ENCODE measurements at regions not wholly inside any gene's neighbourhood (a gene's known extent, or its start where the extent isn't known, plus 50 kb on each side); places are given as distances from the start of the nearest gene placed in this dataset.

- Histone ChIP-seq H2AFZ (ENCODE audit: low read depth, low read length) (no peak overlapping the region), H4K20me1 (replicated peaks; ENCODE audit: control insufficient read depth, extremely low read depth, insufficient read depth, low read length) (no peaks in the 10 kb centered on the region), H3K4me2 (ENCODE audit: insufficient read depth, low read length) (no peak overlapping the region), H3K79me2 (ENCODE audit: control insufficient read depth, insufficient read depth, low read length) (no peaks in the 10 kb centered on the region), H3K9ac (replicated peaks; ENCODE audit: extremely low read depth, insufficient read depth, low read length) (no peak overlapping the region), H3K9me3 (replicated peaks; ENCODE audit: control insufficient read depth, insufficient read depth, low read length) (no peaks in the 10 kb centered on the region), H3K9me1 (replicated peaks; ENCODE audit: control insufficient read depth, extremely low read depth, insufficient read depth, low read length) (no peaks in the 10 kb centered on the region), H3K4me3 (replicated peaks in 1 of 3; ENCODE audit: insufficient read depth in 1 of 3, low read depth in 1 of 3, low read length in 3 of 3) (no peak overlapping the region), H3K27me3 (ENCODE audit: control insufficient read depth in 2 of 2, insufficient read depth in 2 of 2, low read length in 2 of 2) (peaks cover 3 to 4% of the 10 kb centered on the region in 2 experiments), H3K36me3 (ENCODE audit: control insufficient read depth in 2 of 2, extremely low read depth in 1 of 2, insufficient read depth in 2 of 2, low read length in 2 of 2) (no peaks in the 10 kb centered on the region), H3K27ac (ENCODE audit: insufficient read depth, low read depth, low read length) (no peak overlapping the region), H3K4me1 (ENCODE audit: control insufficient read depth, extremely low read depth, insufficient read depth, low read length) (no peaks in the 10 kb centered on the region)
- BruUV-seq (replicated peaks): no TSS peak
- intact Hi-C loops (cut with micrococcal nuclease): no loop called here
- DNase-seq (ENCODE audit: low read depth, low spot score) (no peak), FAIRE-seq (no peak)
- TF ChIP-seq MYC (IDR thresholded peaks at IDR 0.05; ENCODE audit: low read depth, low read length): no peak
- TF ChIP-seq EZH2 (IDR thresholded peaks at IDR 0.05; ENCODE audit: borderline replicate concordance, low read depth, low read length, severe bottlenecking): no peak
- ChIA-PET CTCF (no interaction called here), POLR2A (no interaction called here)
- dilution Hi-C loops (cut with MboI; ENCODE audit: extremely low pct_ligation_motif_present, low sequenced_read_pairs): no loop called here
Observed at GRCh38 chr14:34222867-34223266, 239.2 kb downstream of the SPTSSA start.

- FAIRE-seq (no peak), DNase-seq (ENCODE audit: low read depth, low spot score) (no peak)
- H3K4me1 ChIP-seq (ENCODE audit: control insufficient read depth, extremely low read depth, insufficient read depth, low read length): no peaks in the 10 kb centered on the region
- no peak overlapping the region for H3K4me2 ChIP-seq (ENCODE audit: insufficient read depth, low read length)
- intact Hi-C loops (cut with micrococcal nuclease): no loop called here
- H3K9ac ChIP-seq (replicated peaks; ENCODE audit: extremely low read depth, insufficient read depth, low read length): no peak overlapping the region
- H2AFZ ChIP-seq (ENCODE audit: low read depth, low read length): no peak overlapping the region
- POLR2A ChIA-PET: no interaction called here
- no TSS peak for BruUV-seq (replicated peaks)
- peaks cover 3% of the 10 kb centered on the region in 2 experiments for H3K27me3 ChIP-seq (ENCODE audit: control insufficient read depth in 2 of 2, insufficient read depth in 2 of 2, low read length in 2 of 2)
- no peak overlapping the region for H3K27ac ChIP-seq (ENCODE audit: insufficient read depth, low read depth, low read length)
- no peak overlapping the region for H3K4me3 ChIP-seq (replicated peaks in 1 of 3; ENCODE audit: insufficient read depth in 1 of 3, low read depth in 1 of 3, low read length in 3 of 3)
- CTCF ChIA-PET: interaction anchor here (1.0 kb wide), 1 partner anchor 26 kb away, joined by 3 read pairs; no protein-coding TSS in a partner anchor
- TF ChIP-seq POLR2AphosphoS5 (IDR thresholded peaks at IDR 0.05; ENCODE audit: insufficient read depth, low read depth, low read length): no peak
- TF ChIP-seq MYC (IDR thresholded peaks at IDR 0.05; ENCODE audit: low read depth, low read length): no peak
- no peak for TF ChIP-seq JUN (IDR thresholded peaks at IDR 0.05; ENCODE audit: borderline replicate concordance, insufficient read depth, insufficient read length, low read depth)
- TF ChIP-seq GATA2 (IDR thresholded peaks at IDR 0.05; ENCODE audit: insufficient read depth, insufficient read length, low read depth, low read length): no peak
- no peak for TF ChIP-seq MAX (IDR thresholded peaks at IDR 0.05; ENCODE audit: insufficient read depth, insufficient read length)
- TF ChIP-seq EZH2 (IDR thresholded peaks at IDR 0.05; ENCODE audit: borderline replicate concordance, low read depth, low read length, severe bottlenecking): no peak
- TF ChIP-seq CTCF (IDR thresholded peaks at IDR 0.05; ENCODE audit: extremely low read depth in 1 of 2, insufficient read depth in 1 of 2, low read depth in 1 of 2, low read length in 2 of 2): no peak
- TF ChIP-seq POLR2A (IDR thresholded peaks at IDR 0.05; ENCODE audit: low read depth, low read length): no peak
- no peak for TF ChIP-seq FOS (IDR thresholded peaks at IDR 0.05; ENCODE audit: borderline replicate concordance, insufficient read depth, low read length)
- H3K79me2 ChIP-seq (ENCODE audit: control insufficient read depth, insufficient read depth, low read length): no peaks in the 10 kb centered on the region
- H4K20me1 ChIP-seq (replicated peaks; ENCODE audit: control insufficient read depth, extremely low read depth, insufficient read depth, low read length): no peaks in the 10 kb centered on the region
- no peaks in the 10 kb centered on the region for H3K9me3 ChIP-seq (replicated peaks; ENCODE audit: control insufficient read depth, insufficient read depth, low read length)
- no peaks in the 10 kb centered on the region for H3K9me1 ChIP-seq (replicated peaks; ENCODE audit: control insufficient read depth, extremely low read depth, insufficient read depth, low read length)
- dilution Hi-C loops (cut with MboI; ENCODE audit: extremely low pct_ligation_motif_present, low sequenced_read_pairs): no loop called here
- no peaks in the 10 kb centered on the region for H3K36me3 ChIP-seq (ENCODE audit: control insufficient read depth in 2 of 2, extremely low read depth in 1 of 2, insufficient read depth in 2 of 2, low read length in 2 of 2)
Observed at GRCh38 chr14:34222122-34222521, 239.9 kb downstream of the SPTSSA start.

All from endothelial cell of umbilical vein (primary cell).